SK-N-SH (cell line): ENCODE measurements at regions not wholly inside any gene's neighbourhood (a gene's known extent, or its start where the extent isn't known, plus 50 kb on each side); places are given as distances from the start of the nearest gene placed in this dataset.

Source experiments
- CTCF ChIA-PET: fragments of 300-600, 350-600 bp; formaldehyde crosslinking; extraction: SDS; loops from one replicate; lab custom pipeline; 2021; lab: Yijun Ruan, JAX
- POLR2A ChIA-PET: fragments of 350-600 bp; sonication (Branson Sonifier 250); formaldehyde crosslinking; extraction: SDS; loops from one replicate; lab custom pipeline; 2020; ENCODE audit warnings: antibody characterized with exemption, inconsistent platforms; lab: Yijun Ruan, JAX
- DNase-seq: peaks from one replicate; pipeline ENCODE4 v3.0.0; 2012
- H2AFZ ChIP-seq: fragments of 200-600 bp; sonication (generic); 2 replicates; pipeline ENCODE4 v1.8.1; 2016; ENCODE audit warnings: antibody characterized with exemption, mild to moderate bottlenecking, low read depth
- H3F3A ChIP-seq: fragments of 200-600 bp; sonication (generic); replicated peaks from 2 replicates; pipeline ENCODE3; 2016; ENCODE audit warnings: antibody characterized with exemption, mild to moderate bottlenecking; ENCODE audit not compliant: insufficient read depth
- H3K27ac ChIP-seq, 2 experiments: fragments of 200-500 bp in 1 of 2; fragments of 200-600 bp in 1 of 2; sonication (Bioruptor generic) in 1 of 2; sonication (generic), shearing (Covaris generic) in 1 of 2; 2 replicates each; pipeline versions ENCODE4 v1.5.1 to v1.6.1; 2014 to 2016; ENCODE audit warnings: low read depth in 2 of 2, inconsistent platforms in 1 of 2, low read length in 1 of 2, mild to moderate bottlenecking in 1 of 2, mixed read lengths in 1 of 2
- H3K27me3 ChIP-seq: fragments of 200-600 bp; sonication (generic), shearing (Covaris generic); 2 replicates; pipeline ENCODE4 v1.6.1; 2016; ENCODE audit warnings: mixed run types; ENCODE audit not compliant: insufficient read depth
- H3K36me3 ChIP-seq, 2 experiments: fragments of 200-500 bp in 1 of 2; fragments of 200-600 bp in 1 of 2; sonication (Bioruptor generic) in 1 of 2; sonication (generic) in 1 of 2; replicated peaks in 1 of 2; 2 replicates each; pipeline versions ENCODE3 to v1.5.1; 2014 to 2016; ENCODE audit warnings: low read length in 1 of 2, mild to moderate bottlenecking in 1 of 2; ENCODE audit not compliant: insufficient read depth in 2 of 2, control insufficient read depth in 1 of 2
- H3K4me1 ChIP-seq, 2 experiments: fragments of 200-500 bp in 1 of 2; fragments of 200-600 bp in 1 of 2; sonication (Bioruptor generic) in 1 of 2; sonication (generic), shearing (Covaris generic) in 1 of 2; 2 replicates each; pipeline versions ENCODE4 v1.5.1 to v1.6.1; 2014 to 2016; ENCODE audit warnings: low read depth in 1 of 2, low read length in 1 of 2, mixed run types in 1 of 2; ENCODE audit not compliant: insufficient read depth in 2 of 2, control insufficient read depth in 1 of 2
- H3K4me2 ChIP-seq: fragments of 200-600 bp; sonication (generic), shearing (Covaris generic); 2 replicates; pipeline ENCODE4 v1.6.1; 2017; ENCODE audit warnings: mixed run types
- H3K4me3 ChIP-seq, 2 experiments: fragments of 200-500 bp in 1 of 2; fragments of 200-600 bp in 1 of 2; sonication (Bioruptor generic) in 1 of 2; sonication (generic), shearing (Covaris generic) in 1 of 2; 2 replicates each; pipeline versions ENCODE4 v1.5.1 to v1.8.1; 2014 to 2016; ENCODE audit warnings: low read depth in 2 of 2, inconsistent platforms in 1 of 2, low read length in 1 of 2, mild to moderate bottlenecking in 1 of 2, mixed read lengths in 1 of 2, moderate library complexity in 1 of 2
- H3K79me2 ChIP-seq: fragments of 200-600 bp; sonication (generic); 2 replicates; pipeline ENCODE4 v1.8.1; 2017; ENCODE audit warnings: mild to moderate bottlenecking; ENCODE audit not compliant: insufficient read depth
- H3K9ac ChIP-seq: fragments of 200-600 bp; sonication (generic); 2 replicates; pipeline ENCODE4 v1.6.1; 2017; ENCODE audit warnings: mixed run types
- H3K9me2 ChIP-seq: fragments of 200-600 bp; sonication (generic); 2 replicates; pipeline ENCODE4 v1.6.1; 2017; ENCODE audit warnings: mixed run types
- H3K9me3 ChIP-seq: fragments of 200-600 bp; sonication (generic); 2 replicates; pipeline ENCODE4 v1.6.1; 2017; ENCODE audit warnings: mixed run types, mild to moderate bottlenecking, moderate library complexity
- H4K20me1 ChIP-seq: fragments of 200-600 bp; sonication (generic); 2 replicates; pipeline ENCODE4 v1.6.1; 2017; ENCODE audit warnings: mild to moderate bottlenecking, mixed run types; ENCODE audit not compliant: insufficient read depth
- FOXJ3 ChIP-seq: sonication (generic); formaldehyde crosslinking; IDR thresholded peaks from 2 replicates; pipeline ENCODE4 v1.5.1; 2020; ENCODE audit warnings: mild to moderate bottlenecking, missing genetic modification reagents
- GABPA ChIP-seq: IDR thresholded peaks from 2 replicates; pipeline ENCODE4 v1.4.0; 2012; ENCODE audit warnings: low read depth, mild to moderate bottlenecking
- MXI1 ChIP-seq: IDR thresholded peaks from 2 replicates; pipeline ENCODE4 v1.6.1; 2012; ENCODE audit warnings: mild to moderate bottlenecking, low read depth, low read length, improper control_type of control experiment
- NFIC ChIP-seq: IDR thresholded peaks from 2 replicates; pipeline ENCODE4 v1.4.0; 2012; ENCODE audit warnings: borderline replicate concordance
- NRF1 ChIP-seq: IDR thresholded peaks from 2 replicates; pipeline ENCODE4 v1.6.1; 2012; ENCODE audit warnings: low read depth, mild to moderate bottlenecking, low read length
- POLR2AphosphoS5 ChIP-seq: IDR thresholded peaks from 2 replicates; pipeline ENCODE4 v1.6.1; 2012; ENCODE audit warnings: low read depth, low read length
- RAD21 ChIP-seq: IDR thresholded peaks from 2 replicates; pipeline ENCODE4 v1.6.1; 2012; ENCODE audit warnings: mild to moderate bottlenecking, low read length
- RCOR1 ChIP-seq: fragments of 150-350 bp; IDR thresholded peaks from 2 replicates; pipeline ENCODE4 v1.6.1; 2017; ENCODE audit warnings: antibody characterized with exemption, low read length
- SIN3A ChIP-seq: IDR thresholded peaks from 2 replicates; pipeline ENCODE4 v1.6.1; 2012; ENCODE audit warnings: low read depth, mild to moderate bottlenecking, low read length, moderate library complexity, borderline replicate concordance
- TCF12 ChIP-seq: IDR thresholded peaks from 2 replicates; pipeline ENCODE4 v1.4.0; 2012
- YY1 ChIP-seq: IDR thresholded peaks from 2 replicates; pipeline ENCODE4 v1.4.0; 2012; ENCODE audit warnings: low read depth, mild to moderate bottlenecking
- WGBS: methylation state at CpG from one replicate; pipeline ENCODE4 v1.1.6; 2017; ENCODE audit warnings: low lambda C conversion rate; 5-methylcytosine and 5-hydroxymethylcytosine counted together
- TF ChIP-seq, protein P1 (sequence below): IDR thresholded peaks from 2 replicates; pipeline ENCODE4 v1.4.0; 2012; ENCODE audit warnings: low read depth, borderline replicate concordance
- TF ChIP-seq, protein P2 (sequence below): IDR thresholded peaks from 2 replicates; pipeline ENCODE4 v1.6.1; 2012; ENCODE audit warnings: mild to moderate bottlenecking, low read depth, low read length, moderate library complexity
- TF ChIP-seq, protein P3 (sequence below): IDR thresholded peaks from 2 replicates; pipeline ENCODE4 v1.4.0; 2012; ENCODE audit warnings: low read depth, borderline replicate concordance
- TF ChIP-seq, protein P4 (sequence below): IDR thresholded peaks from 2 replicates; pipeline ENCODE4; 2012
- TF ChIP-seq, protein P5 (sequence below): fragments of 200-600 bp; sonication (generic); IDR thresholded peaks from 2 replicates; pipeline ENCODE4 v1.6.1; 2017; ENCODE audit warnings: antibody characterized with exemption, mild to moderate bottlenecking, moderate library complexity

DNA sequence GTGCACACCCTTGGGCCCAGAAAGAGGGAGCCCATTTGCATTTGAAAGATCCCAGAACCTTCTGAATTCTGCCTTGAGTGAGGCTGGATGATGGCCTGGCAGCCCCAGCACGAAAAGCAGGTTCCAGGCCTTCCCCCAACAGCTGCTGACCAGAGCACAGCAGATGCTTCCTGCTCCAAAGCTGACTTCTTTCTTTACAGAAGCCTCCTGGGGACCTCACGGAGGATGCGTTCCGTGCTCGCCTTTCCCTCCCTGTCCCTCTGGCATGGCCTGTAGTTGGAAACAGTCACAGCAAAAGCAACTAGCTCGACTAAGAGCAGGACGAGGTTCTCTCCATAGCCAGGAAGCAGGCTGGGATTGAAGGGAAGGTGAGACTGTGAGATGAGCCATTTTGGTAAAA is 107.7 kb upstream of the B3GAT1 start:
- Histone ChIP-seq H3K79me2 (no peaks in the 10 kb centered on the region), H3K4me2 (no peak overlapping the region), H3F3A (no peaks in the 10 kb centered on the region), H3K9me2 (no peaks in the 10 kb centered on the region), H2AFZ (no peak overlapping the region), H3K9ac (no peak overlapping the region), H3K9me3 (no peaks in the 10 kb centered on the region), H3K27me3 (no peaks in the 10 kb centered on the region), H3K4me3 (no peak overlapping the region), H3K36me3 (no peaks in the 10 kb centered on the region), H4K20me1 (no peaks in the 10 kb centered on the region), H3K4me1 (no peaks in the 10 kb centered on the region; a peak in 1 of 4 replicates), H3K27ac (no peak overlapping the region)
- WGBS = 35% methylated on average over 6 of the region's 7 CpGs
- TF ChIP-seq TCF12 = no peak
- TF ChIP-seq FOXJ3 (CRISPR knock-in tag) = no peak
- TF ChIP-seq SIN3A = no peak
- no peak for TF ChIP-seq RAD21
- TF ChIP-seq, protein P1, sequence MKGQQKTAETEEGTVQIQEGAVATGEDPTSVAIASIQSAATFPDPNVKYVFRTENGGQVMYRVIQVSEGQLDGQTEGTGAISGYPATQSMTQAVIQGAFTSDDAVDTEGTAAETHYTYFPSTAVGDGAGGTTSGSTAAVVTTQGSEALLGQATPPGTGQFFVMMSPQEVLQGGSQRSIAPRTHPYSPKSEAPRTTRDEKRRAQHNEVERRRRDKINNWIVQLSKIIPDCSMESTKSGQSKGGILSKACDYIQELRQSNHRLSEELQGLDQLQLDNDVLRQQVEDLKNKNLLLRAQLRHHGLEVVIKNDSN = no peak
- TF ChIP-seq NRF1 = no peak
- no peak for TF ChIP-seq GABPA
- TF ChIP-seq, protein P2, sequence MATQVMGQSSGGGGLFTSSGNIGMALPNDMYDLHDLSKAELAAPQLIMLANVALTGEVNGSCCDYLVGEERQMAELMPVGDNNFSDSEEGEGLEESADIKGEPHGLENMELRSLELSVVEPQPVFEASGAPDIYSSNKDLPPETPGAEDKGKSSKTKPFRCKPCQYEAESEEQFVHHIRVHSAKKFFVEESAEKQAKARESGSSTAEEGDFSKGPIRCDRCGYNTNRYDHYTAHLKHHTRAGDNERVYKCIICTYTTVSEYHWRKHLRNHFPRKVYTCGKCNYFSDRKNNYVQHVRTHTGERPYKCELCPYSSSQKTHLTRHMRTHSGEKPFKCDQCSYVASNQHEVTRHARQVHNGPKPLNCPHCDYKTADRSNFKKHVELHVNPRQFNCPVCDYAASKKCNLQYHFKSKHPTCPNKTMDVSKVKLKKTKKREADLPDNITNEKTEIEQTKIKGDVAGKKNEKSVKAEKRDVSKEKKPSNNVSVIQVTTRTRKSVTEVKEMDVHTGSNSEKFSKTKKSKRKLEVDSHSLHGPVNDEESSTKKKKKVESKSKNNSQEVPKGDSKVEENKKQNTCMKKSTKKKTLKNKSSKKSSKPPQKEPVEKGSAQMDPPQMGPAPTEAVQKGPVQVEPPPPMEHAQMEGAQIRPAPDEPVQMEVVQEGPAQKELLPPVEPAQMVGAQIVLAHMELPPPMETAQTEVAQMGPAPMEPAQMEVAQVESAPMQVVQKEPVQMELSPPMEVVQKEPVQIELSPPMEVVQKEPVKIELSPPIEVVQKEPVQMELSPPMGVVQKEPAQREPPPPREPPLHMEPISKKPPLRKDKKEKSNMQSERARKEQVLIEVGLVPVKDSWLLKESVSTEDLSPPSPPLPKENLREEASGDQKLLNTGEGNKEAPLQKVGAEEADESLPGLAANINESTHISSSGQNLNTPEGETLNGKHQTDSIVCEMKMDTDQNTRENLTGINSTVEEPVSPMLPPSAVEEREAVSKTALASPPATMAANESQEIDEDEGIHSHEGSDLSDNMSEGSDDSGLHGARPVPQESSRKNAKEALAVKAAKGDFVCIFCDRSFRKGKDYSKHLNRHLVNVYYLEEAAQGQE = no peak
- no peak for TF ChIP-seq NFIC
- TF ChIP-seq POLR2AphosphoS5 = no peak
- TF ChIP-seq, protein P3, sequence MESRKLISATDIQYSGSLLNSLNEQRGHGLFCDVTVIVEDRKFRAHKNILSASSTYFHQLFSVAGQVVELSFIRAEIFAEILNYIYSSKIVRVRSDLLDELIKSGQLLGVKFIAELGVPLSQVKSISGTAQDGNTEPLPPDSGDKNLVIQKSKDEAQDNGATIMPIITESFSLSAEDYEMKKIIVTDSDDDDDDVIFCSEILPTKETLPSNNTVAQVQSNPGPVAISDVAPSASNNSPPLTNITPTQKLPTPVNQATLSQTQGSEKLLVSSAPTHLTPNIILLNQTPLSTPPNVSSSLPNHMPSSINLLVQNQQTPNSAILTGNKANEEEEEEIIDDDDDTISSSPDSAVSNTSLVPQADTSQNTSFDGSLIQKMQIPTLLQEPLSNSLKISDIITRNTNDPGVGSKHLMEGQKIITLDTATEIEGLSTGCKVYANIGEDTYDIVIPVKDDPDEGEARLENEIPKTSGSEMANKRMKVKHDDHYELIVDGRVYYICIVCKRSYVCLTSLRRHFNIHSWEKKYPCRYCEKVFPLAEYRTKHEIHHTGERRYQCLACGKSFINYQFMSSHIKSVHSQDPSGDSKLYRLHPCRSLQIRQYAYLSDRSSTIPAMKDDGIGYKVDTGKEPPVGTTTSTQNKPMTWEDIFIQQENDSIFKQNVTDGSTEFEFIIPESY = no peak
- TF ChIP-seq, protein P4, sequence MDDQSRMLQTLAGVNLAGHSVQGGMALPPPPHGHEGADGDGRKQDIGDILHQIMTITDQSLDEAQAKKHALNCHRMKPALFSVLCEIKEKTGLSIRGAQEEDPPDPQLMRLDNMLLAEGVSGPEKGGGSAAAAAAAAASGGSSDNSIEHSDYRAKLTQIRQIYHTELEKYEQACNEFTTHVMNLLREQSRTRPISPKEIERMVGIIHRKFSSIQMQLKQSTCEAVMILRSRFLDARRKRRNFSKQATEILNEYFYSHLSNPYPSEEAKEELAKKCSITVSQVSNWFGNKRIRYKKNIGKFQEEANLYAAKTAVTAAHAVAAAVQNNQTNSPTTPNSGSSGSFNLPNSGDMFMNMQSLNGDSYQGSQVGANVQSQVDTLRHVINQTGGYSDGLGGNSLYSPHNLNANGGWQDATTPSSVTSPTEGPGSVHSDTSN = no peak
- TF ChIP-seq, protein P5, sequence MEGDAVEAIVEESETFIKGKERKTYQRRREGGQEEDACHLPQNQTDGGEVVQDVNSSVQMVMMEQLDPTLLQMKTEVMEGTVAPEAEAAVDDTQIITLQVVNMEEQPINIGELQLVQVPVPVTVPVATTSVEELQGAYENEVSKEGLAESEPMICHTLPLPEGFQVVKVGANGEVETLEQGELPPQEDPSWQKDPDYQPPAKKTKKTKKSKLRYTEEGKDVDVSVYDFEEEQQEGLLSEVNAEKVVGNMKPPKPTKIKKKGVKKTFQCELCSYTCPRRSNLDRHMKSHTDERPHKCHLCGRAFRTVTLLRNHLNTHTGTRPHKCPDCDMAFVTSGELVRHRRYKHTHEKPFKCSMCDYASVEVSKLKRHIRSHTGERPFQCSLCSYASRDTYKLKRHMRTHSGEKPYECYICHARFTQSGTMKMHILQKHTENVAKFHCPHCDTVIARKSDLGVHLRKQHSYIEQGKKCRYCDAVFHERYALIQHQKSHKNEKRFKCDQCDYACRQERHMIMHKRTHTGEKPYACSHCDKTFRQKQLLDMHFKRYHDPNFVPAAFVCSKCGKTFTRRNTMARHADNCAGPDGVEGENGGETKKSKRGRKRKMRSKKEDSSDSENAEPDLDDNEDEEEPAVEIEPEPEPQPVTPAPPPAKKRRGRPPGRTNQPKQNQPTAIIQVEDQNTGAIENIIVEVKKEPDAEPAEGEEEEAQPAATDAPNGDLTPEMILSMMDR = no peak
- no peak for TF ChIP-seq RCOR1
- TF ChIP-seq MXI1 = no peak
- no peak for TF ChIP-seq YY1
- POLR2A ChIA-PET = interaction anchor here (1.0 kb wide), 1 partner anchor 109 kb away, joined by 3 read pairs; no protein-coding TSS in a partner anchor
- CTCF ChIA-PET = interaction anchor here (0.9 kb wide), 1 partner anchor 11 kb away, joined by 3 read pairs; no protein-coding TSS in a partner anchor
- no peak for DNase-seq
